ENCODE measurements at regions not wholly inside any gene's neighbourhood (a gene's known extent, or its start where the extent isn't known, plus 50 kb on each side); places are given as distances from the start of the nearest gene placed in this dataset.

DNA sequence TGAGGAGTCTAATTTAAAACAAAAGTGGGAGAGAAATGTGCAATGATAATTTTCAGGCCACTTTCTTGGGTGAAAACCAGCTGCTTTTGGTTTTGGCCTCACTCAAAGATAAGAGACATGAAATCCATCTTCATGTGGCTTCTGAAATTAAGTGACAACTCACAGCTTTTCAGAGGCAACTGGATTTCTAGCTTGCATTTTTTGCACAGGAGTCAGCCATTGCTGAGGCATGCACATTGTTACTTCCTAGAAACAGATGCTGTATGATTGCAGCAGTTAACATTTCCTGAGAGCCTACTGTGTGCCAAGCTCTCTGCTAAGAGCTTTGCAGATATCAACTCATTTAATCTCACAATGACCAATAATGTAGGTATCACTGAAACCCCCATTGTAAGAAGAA lies 562.6 kb downstream of the NR2F1-AS1 start:
- H3K9me3 ChIP-seq, result no peaks in the 10 kb centered on the region
- no peaks in the 10 kb centered on the region for H3K36me3 ChIP-seq
- intact Hi-C loops (cut with DNase I; ENCODE audit: low total_unique reads), result no loop called here
- H3K4me1 ChIP-seq, result no peaks in the 10 kb centered on the region
- no peak overlapping the region for H3K4me3 ChIP-seq
- no peak overlapping the region for H3K27ac ChIP-seq
- no peaks in the 10 kb centered on the region for H3K27me3 ChIP-seq
- no peak for DNase-seq
- TF ChIP-seq, protein P1, sequence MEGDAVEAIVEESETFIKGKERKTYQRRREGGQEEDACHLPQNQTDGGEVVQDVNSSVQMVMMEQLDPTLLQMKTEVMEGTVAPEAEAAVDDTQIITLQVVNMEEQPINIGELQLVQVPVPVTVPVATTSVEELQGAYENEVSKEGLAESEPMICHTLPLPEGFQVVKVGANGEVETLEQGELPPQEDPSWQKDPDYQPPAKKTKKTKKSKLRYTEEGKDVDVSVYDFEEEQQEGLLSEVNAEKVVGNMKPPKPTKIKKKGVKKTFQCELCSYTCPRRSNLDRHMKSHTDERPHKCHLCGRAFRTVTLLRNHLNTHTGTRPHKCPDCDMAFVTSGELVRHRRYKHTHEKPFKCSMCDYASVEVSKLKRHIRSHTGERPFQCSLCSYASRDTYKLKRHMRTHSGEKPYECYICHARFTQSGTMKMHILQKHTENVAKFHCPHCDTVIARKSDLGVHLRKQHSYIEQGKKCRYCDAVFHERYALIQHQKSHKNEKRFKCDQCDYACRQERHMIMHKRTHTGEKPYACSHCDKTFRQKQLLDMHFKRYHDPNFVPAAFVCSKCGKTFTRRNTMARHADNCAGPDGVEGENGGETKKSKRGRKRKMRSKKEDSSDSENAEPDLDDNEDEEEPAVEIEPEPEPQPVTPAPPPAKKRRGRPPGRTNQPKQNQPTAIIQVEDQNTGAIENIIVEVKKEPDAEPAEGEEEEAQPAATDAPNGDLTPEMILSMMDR (IDR thresholded peaks at IDR 0.05), result no peak

DNA sequence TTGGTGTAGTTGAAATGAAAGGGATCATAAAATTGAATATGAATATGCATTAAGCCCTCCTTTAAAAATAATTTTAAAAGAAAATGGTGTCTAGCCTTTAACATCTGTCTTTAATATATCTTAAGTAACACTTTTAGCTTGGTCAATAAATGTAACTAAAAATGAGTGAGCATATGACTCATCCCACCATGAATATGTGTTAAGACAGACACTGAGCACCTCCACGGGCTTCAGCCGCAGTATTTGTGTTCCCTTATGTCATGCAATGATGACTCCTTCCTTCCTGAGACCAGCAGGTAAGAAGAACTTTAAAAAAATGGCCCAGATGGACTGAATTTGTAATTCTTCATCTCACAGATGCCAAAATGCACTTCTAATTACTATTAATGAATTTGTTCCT lies 563.2 kb downstream of the NR2F1-AS1 start:
- Histone ChIP-seq H3K4me3 (no peak overlapping the region), H3K4me1 (no peaks in the 10 kb centered on the region), H3K9me3 (no peaks in the 10 kb centered on the region), H3K27me3 (no peaks in the 10 kb centered on the region), H3K36me3 (no peaks in the 10 kb centered on the region), H3K27ac (no peak overlapping the region)
- intact Hi-C loops (cut with DNase I; ENCODE audit: low total_unique reads), result no loop called here
- TF ChIP-seq, protein P1 (IDR thresholded peaks at IDR 0.05), result no peak
- no peak for DNase-seq

DNA sequence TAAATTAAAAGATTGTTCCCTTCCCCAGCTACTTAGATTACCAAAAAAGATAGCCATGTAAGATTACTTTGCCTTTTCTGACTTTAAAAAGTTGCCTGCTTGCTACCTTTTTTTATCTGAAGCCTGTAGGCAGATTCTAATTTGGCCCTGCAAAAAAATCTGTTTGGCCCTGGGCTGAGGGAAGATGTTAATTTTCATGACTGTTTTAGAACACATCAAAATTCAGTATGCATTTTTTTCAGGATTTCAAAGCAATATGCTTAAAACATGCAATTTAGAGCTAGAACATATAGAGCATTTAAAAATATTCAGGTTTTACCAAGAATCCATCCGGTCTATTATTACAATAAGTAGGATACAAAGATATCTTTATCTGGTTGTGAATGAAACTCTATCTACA lies 563.6 kb downstream of the NR2F1-AS1 start:
- Histone ChIP-seq H3K9me3 (no peaks in the 10 kb centered on the region), H3K27ac (no peak overlapping the region), H3K27me3 (no peaks in the 10 kb centered on the region), H3K36me3 (no peaks in the 10 kb centered on the region), H3K4me1 (no peaks in the 10 kb centered on the region), H3K4me3 (no peak overlapping the region)
- no peak for DNase-seq
- TF ChIP-seq, protein P1 (IDR thresholded peaks at IDR 0.05), result no peak
- intact Hi-C loops (cut with DNase I; ENCODE audit: low total_unique reads), result no loop called here

DNA sequence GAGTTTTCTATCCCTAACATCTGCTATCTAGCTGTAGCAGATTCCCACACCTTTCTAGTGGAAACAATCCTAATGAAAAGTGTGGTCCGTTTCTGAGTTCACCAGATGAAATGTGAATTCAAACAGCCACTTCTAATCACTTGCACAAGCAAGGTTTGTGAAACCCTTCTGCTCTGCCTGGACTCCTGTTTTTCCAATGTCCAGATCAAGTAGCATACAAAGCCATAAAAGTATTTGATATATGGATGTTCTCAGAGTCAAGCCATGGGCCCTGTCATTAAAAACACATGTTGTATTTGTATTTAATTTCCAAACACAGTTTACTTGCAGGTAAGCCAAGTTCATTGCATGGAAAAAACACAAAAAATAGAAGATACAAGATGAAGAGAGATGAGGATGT lies 570.4 kb downstream of the NR2F1-AS1 start:
- intact Hi-C loops (cut with DNase I; ENCODE audit: low total_unique reads), result no loop called here
- H3K36me3 ChIP-seq, result no peaks in the 10 kb centered on the region
- H3K9me3 ChIP-seq, result no peaks in the 10 kb centered on the region
- no peaks in the 10 kb centered on the region for H3K27me3 ChIP-seq
- H3K27ac ChIP-seq, result no peak overlapping the region
- H3K4me1 ChIP-seq, result no peaks in the 10 kb centered on the region
- H3K4me3 ChIP-seq, result no peak overlapping the region
- no peak for DNase-seq
- TF ChIP-seq, protein P1 (IDR thresholded peaks at IDR 0.05), result no peak

DNA sequence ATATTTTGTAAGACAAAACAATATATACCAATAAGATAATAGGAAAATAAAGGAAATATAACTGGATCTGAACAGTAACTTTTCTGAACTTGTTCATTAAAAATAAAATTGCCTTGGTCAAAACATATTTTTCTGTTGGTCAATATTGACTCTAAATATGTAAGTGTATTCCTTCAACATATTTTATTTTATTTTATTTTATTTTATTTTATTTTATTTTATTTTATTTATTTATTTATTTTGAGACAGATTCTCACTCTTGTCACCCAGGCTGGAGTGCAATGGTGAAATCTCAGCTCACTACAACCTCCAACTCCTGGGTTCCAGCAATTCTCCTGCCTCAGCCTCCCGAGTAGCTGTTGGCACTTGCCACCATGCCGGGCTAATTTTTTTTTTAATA lies 571.0 kb downstream of the NR2F1-AS1 start:
- no peaks in the 10 kb centered on the region for H3K4me1 ChIP-seq
- no peak for DNase-seq
- H3K9me3 ChIP-seq, result no peaks in the 10 kb centered on the region
- no peak overlapping the region for H3K27ac ChIP-seq
- H3K36me3 ChIP-seq, result no peaks in the 10 kb centered on the region
- no peaks in the 10 kb centered on the region for H3K27me3 ChIP-seq
- intact Hi-C loops (cut with DNase I; ENCODE audit: low total_unique reads), result no loop called here
- TF ChIP-seq, protein P1 (IDR thresholded peaks at IDR 0.05), result no peak
- H3K4me3 ChIP-seq, result no peak overlapping the region

DNA sequence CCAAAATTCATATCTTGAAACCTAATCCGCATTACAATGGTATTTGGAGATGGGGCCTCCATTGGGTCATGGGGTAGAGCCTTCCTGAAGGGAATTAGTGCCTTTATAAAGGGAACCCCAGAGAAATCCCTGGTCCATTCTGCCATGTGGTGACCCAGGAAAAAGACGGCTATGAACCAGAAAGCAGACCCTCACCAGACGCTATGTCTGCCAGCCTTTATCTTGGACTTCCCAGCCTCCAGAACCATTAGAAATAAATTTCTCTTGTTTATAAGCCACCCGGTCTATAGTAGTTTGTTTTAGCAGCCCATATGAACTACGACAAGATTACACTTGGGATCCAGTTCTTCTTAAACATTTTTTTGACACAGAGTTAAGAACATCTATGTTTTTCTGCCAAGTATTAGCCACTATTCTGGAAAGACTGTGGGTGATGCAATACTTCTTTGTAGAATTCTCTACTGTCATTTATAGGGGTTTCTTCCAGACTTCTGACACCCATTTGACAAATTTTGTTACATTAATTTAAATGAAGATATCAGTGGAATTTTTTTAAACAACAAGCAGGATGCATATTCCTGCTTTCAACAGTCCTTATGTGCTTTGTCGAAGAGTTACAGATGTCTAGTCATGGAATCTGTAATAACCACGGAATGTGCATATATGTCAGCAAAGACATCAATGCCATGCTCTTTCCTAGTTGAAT lies 572.4 kb downstream of the NR2F1-AS1 start:
- Histone ChIP-seq H3K36me3 (no peaks in the 10 kb centered on the region), H3K4me3 (no peak overlapping the region), H3K27ac (no peak overlapping the region), H3K27me3 (no peaks in the 10 kb centered on the region), H3K4me1 (no peaks in the 10 kb centered on the region), H3K9me3 (no peaks in the 10 kb centered on the region)
- TF ChIP-seq, protein P1 (IDR thresholded peaks at IDR 0.05), result no peak
- no peak for DNase-seq
- intact Hi-C loops (cut with DNase I; ENCODE audit: low total_unique reads), result no loop called here

Data from tibial artery (tissue), 4 donors.